Skin epidermis (tissue), 12 donors: ENCODE measurements at regions not wholly inside any gene's neighbourhood (a gene's known extent, or its start where the extent isn't known, plus 50 kb on each side); places are given as distances from the start of the nearest gene placed in this dataset.

Experiments used
- H3K27ac ChIP-seq, 21 experiments: fragments of 200-600 bp; sonication (generic) in 11 of 21; one replicate each; pipeline ENCODE4 v1.5.0; 2020; ENCODE audit warnings: mild to moderate bottlenecking in 3 of 21, inconsistent platforms in 2 of 21, moderate library complexity in 2 of 21
- H3K4me3 ChIP-seq, 7 experiments: fragments of 200-600 bp; sonication (generic) in 2 of 7; one replicate each; pipeline ENCODE4 v1.5.0; 2020; ENCODE audit warnings: inconsistent platforms in 2 of 7, mild to moderate bottlenecking in 2 of 7, moderate library complexity in 1 of 7

DNA sequence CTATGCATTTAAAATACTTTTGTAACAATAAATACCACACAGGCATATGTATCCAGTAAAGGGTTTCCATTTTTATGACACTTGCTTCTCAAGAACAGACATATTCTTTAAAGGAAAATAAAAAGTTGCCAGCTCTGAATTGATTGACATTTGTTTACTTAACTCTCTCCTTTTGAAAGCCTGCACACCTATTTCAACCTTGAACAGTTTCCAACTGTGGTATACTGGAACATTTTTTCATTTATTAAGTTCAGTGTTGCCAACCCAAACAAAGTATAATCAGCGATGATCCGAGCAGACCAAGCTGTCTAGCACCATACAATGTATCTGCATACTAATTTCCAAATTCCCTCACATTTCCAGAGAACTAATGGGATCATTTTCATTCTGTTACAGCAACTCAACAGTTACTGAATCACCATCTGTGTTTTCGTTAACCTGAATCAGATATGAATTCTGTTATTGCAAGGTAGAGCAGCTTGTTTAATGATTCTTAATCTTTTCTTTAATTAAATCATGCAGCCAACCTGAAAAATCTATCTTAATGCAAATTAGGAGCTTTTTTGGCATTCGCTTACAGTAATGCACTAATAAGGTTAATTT is 725.5 kb upstream of the ZEB2 start:
- Histone ChIP-seq H3K4me3 (no peak overlapping the region), H3K27ac (no peak overlapping the region)

DNA sequence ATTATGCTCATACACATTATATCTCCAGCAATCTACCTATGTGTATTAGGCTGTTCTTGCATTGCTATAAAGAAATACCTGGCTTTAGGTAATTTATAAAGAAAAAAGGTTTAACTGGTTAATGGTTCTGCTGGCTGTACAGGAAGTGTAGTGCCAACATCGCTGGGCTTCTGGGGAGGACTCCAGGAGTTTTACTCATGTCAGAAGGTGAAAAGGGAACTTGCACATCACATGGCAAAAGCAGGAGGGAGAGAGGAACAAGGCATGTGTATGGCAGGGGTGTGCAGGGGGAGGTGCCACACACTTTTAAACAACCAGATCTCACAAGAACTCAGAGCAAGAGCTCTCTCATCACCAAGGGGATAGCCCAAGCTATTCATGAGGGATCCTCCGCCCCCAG is 715.4 kb upstream of the ZEB2 start:
- Histone ChIP-seq H3K4me3 (no peak overlapping the region), H3K27ac (no peak overlapping the region)

DNA sequence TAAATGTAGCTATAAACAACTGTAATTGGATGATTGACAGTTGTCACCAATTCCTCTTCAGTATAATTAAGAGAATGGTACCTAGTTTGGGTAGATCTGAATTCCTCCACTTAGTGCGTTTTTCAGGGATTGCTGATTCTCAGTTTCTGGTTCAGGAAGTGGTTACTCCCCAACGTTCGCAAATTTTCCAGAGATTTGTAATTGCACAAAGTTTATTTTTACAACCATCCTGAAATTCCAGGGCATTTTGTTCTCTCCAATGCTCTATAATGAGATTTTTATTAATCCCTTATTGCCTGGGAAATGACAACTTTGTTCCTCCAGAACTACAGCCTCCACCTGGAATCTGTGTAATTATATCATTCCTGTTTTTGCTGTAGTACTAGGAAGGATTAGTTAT is 710.6 kb upstream of the ZEB2 start:
- Histone ChIP-seq H3K27ac (no peak overlapping the region), H3K4me3 (no peak overlapping the region)

DNA sequence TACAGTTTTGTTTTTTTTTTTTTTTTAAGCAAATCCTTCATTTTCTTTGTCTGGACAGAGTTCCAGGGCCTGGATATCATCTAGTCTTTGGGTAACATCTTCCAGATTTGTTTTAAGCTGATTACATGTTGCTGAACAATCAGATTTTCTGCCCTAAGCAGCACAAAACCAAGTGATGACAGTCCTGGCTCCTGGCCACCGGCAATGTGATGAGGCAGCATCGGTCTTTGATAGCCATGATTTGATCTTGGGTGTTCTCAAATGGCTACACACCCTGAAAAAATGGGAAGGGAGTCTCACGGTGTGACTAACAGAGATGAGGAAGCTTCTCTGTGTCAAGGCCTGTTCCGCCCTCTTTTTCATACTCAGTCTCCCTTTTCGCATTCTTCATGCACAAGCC is 708.6 kb upstream of the ZEB2 start:
- Histone ChIP-seq H3K4me3 (no peak overlapping the region), H3K27ac (no peak overlapping the region)

DNA sequence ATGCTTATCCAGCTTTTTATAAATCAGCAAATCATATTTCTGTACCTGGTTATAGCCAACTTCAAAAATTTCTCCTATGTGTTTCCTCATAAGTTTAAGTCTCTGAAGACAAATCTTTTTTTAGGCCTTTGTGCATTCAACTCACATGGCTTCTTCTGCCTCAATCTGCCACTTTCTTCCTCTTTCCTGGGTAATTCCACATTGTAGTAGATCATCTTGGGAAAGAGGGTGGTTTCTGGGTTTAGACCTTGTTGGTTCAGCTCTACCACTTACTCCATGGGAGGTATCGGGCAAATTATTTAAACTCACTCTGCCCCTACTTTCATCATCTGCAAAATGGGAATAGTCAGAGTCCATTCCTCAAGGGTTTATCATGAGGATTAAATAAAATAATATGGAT is 707.0 kb upstream of the ZEB2 start:
- Histone ChIP-seq H3K4me3 (no peak overlapping the region), H3K27ac (no peak overlapping the region)

DNA sequence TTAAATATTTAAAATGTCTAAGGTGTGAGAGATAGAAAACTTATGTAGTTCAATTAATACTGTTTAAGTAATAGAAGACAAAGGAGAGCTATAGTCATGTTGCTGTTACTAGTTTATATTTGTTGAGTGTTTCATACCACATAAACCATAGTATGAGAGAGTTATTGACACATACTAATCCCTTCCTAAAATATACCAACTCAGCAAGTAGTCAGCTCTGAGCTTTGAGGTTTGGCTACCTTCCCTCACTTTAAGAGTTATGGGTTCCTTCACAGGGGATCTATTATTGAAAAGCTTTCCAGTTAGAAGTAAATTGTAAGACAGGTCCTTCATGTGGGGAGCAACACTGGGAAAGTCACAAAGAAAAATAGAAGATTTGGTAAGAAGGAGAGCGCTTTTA is 701.6 kb upstream of the ZEB2 start:
- no peak overlapping the region for H3K27ac ChIP-seq
- no peak overlapping the region for H3K4me3 ChIP-seq

DNA sequence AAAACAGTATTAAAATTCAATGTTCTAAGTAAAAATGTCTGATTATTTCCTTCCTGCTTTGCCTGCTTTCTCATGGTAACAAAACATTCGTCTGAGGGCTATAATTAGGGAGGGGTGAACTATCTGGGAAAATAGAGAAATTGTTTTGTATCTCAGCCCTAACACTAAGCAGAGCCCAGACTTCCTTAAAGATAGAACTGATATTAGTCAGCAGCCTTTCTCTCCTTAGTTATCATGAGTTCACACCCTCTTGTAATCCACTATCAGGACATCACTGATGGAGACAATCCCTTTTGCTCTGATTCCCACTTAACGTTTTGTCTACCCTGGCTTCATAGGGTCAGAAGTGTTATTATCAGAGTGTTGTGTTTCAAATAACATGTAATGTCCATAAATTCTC is 701.1 kb upstream of the ZEB2 start:
- H3K4me3 ChIP-seq: no peak overlapping the region
- no peak overlapping the region for H3K27ac ChIP-seq

DNA sequence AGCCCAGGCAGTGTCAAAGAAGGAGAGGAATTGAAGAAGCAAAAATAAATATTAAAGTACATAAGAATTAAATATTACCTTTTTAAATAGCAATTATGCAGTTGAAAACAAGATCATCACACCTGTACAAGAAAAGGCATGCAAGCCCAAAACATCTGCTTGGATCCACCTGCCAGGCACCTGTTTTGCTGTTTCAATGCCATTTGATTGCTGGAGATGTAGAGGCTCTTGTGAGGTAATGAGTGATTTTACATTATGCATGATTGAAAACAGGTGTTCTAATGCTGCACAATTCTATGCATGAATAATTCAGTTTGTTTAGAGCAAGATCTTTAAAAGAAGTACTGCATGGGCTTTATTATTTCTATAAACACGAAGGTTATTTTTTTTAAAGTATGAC is 700.6 kb upstream of the ZEB2 start:
- Histone ChIP-seq H3K4me3 (no peak overlapping the region), H3K27ac (no peak overlapping the region)

DNA sequence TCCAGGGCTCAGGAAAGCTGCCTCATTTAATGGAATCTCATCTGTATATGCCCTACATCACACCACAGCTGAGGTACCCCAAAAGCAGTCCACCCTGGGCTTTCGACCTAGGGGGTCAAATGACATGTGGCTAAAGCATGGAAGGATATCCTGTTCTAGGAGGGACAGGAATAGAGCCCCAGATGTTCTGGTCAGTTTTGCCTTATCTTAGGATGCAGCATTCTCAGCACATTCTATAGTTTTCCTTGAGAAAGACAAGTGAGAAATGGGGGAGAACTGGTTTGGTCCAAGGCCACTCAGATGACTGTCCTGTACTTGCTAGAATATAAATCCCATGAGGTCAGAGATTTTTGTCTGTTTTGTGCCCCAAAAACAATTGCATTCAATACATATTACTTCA is 688.0 kb upstream of the ZEB2 start:
- no peak overlapping the region for H3K4me3 ChIP-seq
- H3K27ac ChIP-seq: no peak overlapping the region

DNA sequence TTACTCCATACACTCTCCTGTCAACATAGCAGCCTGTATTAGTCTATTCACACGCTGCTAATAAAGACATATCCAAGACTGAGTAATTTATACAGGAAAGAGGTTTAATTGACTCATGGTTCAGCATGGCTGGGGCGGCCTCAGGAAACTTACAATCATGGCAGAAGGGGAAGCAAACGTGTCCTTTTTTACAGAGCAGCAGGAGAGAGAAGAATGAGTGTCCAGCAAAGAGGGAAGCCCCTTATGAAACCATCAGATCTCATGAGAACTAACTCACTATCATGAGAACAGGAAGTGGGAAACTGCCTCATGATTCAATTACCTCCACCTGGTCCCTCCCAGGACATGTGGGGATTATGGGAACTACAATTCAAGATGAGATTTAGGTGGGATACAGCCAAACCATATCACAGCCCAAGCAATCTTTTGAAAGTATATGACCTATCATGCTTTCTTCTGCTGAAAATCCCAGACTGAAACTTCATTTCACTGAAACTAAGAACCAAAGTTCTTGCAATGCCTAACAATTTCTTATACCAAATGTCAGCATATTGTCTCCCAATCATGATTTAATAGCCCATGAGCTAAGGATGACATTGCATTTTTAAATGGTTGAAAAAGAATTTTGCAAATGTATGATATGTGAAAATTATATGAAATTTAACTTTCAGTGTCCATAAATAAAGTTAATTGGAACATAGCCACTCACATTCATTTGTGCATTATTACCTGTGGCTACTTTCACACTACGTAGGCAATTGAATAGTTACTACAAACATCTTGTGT is 686.8 kb upstream of the ZEB2 start:
- no peak overlapping the region for H3K27ac ChIP-seq
- no peak overlapping the region for H3K4me3 ChIP-seq

DNA sequence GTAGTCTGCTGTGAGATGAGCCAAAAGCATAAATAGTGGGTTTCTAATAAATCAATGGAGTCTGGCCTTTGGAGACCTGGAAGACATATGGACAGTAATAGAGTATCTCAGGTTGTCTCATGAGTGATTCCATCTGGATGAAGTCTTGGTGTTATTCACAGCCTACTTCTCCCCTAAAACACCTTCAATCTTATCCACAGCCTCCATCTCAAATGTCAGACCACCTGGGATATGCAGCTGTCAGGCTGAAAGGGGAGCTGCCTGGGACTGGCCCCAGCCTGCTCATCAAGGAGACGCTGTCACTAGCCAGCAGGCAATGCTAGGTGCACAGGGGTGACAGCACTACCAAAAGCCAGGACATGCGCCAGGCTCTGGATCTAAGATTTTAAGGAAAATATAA is 684.0 kb upstream of the ZEB2 start:
- Histone ChIP-seq H3K27ac (no peak overlapping the region), H3K4me3 (no peak overlapping the region)

DNA sequence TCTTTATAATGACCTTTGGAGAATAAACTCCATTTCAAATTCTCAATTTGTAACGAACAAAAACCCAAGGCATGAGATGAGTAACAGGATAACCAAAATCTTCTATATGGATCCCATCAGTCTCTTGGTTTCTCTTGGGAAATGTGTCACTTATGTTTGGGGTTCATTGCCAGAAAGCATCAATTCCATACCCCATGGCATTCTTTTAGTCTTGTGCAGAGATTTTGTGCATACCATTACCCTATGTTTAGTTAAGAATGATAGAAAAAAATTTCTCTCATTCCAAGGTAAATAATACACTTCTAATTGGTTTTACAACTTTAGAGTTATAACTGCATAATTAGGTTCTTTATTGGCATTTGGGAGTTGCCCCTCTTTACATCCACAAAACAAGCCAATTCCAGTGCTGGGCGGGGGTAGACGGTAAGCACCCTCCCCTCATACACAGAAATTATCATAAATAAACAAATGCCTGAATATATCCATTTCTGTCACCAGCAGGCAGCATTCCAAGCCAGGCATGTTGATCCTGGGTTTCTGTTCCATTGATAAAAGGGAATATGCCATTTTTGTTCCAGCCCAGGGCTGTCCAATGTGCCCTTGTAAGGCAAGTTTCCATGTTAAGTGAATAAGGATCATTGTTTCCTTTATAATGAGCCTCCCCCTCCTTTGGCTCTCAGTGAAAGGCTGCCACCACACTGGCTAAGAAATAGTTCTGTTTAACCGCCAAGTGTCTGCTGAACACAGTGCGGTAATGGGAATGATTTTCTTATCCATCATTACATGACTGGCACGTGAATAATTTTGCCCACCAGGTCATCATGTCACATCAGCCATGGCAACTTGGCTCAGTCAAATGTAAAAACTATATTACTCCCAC is 680.1 kb upstream of the ZEB2 start:
- no peak overlapping the region for H3K4me3 ChIP-seq
- no peak overlapping the region for H3K27ac ChIP-seq

DNA sequence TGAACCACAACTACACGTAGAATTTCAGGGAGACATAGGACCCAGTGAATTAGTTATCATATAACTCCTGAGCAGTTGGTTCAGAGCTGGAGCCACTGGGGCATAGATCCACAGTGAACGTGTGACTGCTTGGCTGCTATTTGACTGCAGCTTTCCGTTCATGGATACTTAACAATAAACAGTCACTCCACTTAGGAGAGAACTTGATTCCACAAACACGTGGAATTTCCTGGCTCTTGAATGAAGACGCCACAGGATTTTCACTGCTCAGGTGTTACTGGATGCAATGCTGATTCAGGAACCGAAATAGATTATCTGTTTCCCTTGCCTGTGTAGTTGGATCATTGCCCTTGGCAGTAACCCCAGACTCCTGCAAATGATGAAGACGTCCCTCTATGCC is 679.1 kb upstream of the ZEB2 start:
- H3K4me3 ChIP-seq: no peak overlapping the region
- no peak overlapping the region for H3K27ac ChIP-seq

DNA sequence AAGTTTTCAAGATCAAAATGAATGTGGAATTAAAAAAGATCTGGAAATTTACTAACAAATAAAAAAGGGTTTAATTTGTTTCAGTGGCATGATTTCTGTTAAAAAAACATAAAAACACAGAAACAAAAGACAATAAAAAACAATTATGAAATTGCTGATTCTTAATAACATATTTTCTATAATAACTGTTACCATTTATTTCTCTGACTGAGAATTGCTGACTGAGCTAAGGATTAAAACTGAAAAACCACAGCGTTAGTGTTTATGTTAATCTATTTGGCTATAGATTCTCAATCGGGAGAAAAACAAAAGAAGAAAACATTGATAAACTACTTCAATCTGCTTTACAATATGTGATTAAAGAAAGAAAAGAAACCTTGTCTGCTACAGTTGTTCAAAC is 678.6 kb upstream of the ZEB2 start:
- no peak overlapping the region for H3K27ac ChIP-seq
- no peak overlapping the region for H3K4me3 ChIP-seq

DNA sequence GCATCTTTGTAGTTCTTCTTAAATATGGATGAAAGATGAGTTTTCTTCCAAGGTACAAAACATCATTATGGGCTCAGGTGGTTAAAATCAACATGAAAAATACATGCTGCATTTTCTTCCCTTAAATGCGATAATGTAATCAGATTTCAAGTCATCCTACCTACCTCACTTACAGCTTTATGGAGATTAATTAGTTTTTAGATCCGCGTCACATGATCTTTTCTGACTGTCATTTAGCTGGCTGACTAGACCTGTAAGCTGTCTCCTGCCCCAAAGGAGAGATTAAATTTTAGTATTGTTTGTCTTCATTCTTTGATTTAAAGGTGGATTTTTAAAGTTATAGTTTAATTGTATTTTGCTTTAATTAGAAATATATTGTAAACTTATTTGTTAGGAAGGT is 678.0 kb upstream of the ZEB2 start:
- H3K27ac ChIP-seq: no peak overlapping the region
- no peak overlapping the region for H3K4me3 ChIP-seq

DNA sequence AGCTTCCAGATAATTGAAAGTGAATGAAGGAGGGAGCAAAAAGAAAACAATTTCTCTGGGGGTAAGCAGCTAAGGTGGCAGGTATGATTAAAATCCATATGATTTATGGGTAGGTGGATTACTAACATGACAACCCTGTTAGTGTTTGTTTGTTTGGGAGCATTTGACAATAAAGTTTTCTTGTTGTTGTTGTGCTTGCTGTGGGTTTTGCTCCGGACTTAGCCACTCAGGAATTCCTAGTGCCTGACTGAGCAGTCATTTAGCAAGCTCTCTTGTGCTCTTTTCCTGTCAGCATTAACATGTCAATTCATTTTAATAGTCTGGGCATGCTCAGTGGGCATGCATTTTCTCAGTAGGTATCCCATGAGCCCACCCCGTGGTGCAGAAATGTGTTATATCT is 674.8 kb upstream of the ZEB2 start:
- Histone ChIP-seq H3K4me3 (no peak overlapping the region), H3K27ac (no peak overlapping the region)

DNA sequence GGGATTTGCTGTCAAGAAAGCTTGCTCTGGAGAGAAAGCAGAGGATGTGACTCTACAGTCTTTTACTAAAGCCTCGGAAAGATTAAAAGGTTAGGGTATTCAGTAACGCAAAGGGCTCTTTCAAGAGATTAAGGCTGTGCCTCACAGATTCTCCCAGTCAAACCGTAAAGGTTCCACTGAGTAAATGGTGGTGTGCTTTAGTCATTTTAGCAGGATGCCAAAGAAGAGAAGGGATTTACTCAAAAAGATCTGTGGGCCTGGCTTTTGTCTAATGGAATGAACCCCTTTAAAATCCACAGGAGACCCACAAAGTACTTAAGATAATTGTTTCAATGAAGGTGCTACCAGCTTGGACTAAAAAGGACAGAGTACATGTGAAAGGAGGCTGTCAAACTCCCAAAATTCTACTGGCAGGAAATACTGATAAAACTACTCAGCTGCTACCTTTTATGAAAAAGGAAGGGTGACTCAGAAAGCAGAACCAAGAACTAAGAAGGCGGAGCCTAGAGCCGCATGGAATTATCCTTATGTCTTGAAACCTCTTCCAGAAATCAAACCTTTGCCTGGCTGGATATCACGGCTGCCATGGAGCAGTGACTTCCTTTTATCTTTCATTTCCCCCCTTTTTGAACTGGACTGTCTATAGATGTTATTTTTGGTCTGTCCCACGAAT is 670.2 kb upstream of the ZEB2 start:
- H3K27ac ChIP-seq: no peak overlapping the region
- no peak overlapping the region for H3K4me3 ChIP-seq

DNA sequence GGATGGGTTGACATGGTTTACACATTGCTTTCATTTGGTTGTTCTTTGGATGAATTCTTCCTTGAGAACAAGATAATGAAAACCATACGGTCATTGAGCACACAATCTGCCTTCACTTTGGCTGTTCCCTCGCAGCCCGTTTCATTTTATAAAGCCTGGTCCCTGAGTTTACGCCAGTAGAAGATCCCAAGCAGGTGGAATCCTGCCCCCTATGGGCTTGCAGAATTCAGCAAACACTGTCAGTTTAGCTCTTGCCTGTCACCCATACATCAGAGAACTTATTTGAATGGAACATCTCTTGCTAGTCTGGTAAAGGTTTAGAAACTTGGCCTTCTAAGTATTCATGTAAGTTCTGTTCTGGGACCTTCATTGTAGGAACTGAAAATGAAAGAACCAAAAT is 666.4 kb upstream of the ZEB2 start:
- H3K4me3 ChIP-seq: no peak overlapping the region
- peak overlapping the region in 2 of 21 experiments; percentile 3 to 39 for H3K27ac ChIP-seq

DNA sequence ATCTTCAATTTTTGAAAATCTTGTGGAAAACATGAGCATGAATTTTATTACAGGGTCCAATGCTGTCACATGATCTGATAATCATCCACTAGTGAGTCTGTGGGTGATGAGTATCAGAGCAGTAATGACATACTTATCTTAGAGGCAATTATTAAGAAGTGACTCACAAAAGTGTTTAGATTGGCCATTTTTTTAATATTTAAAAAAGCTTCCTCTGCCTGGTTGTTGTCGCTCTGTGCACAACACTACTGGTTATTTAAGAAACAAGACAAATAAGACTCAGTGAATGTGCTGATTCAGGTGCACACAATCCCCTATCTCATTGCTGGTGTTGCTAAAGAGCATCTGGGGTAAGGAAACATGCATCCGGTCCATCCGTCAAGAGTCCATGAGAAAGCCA is 665.8 kb upstream of the ZEB2 start:
- H3K27ac ChIP-seq: peak overlapping the region in 6 of 21 experiments; percentile 15 to 58 (median 44)
- no peak overlapping the region for H3K4me3 ChIP-seq
